GM19455 (cell line): ENCODE measurements at regions not wholly inside any gene's neighbourhood (a gene's known extent, or its start where the extent isn't known, plus 50 kb on each side); places are given as distances from the start of the nearest gene placed in this dataset.

Experiments used
- ATAC-seq: cut with Tn5 transposase; IDR thresholded peaks from one replicate; pipeline ENCODE4 v1.9.1; 2021; ENCODE audit not compliant: unreplicated experiment

DNA sequence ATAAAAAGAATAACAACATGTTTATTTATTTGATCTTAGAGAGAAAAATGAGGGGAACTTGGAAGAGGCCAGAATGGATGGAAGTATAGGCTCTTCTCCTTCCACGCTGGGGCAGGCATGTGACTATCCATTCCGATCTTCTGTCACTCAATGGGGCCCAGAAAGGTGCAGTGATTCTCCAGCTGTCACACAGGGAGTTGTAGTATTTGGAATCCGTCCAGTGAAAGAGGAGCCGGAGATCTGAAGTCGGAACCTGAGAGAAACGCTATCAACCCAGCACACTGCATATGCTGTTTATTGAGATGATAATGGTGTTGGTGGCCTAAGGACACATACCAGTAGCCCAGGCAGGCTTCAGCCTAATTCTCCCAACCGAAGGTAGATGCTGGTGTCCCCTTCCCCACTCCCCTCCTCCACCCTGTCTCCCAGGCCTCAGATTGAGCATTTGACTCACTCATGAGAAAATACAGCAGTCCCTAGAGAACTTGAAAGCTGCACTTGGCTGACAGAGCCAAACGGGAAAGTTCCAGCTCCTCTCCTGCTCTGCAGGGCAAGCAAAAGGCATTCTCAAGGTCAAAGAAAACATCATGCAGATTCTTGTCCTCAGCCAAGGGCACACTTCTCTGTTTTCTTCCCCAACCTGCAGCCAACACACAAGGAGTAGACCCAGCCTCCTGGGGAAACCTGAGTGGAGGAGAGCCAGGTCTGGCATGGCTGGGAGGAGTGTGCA is 100.4 kb downstream of the IRF2BPL start:
- ATAC-seq = no peak

DNA sequence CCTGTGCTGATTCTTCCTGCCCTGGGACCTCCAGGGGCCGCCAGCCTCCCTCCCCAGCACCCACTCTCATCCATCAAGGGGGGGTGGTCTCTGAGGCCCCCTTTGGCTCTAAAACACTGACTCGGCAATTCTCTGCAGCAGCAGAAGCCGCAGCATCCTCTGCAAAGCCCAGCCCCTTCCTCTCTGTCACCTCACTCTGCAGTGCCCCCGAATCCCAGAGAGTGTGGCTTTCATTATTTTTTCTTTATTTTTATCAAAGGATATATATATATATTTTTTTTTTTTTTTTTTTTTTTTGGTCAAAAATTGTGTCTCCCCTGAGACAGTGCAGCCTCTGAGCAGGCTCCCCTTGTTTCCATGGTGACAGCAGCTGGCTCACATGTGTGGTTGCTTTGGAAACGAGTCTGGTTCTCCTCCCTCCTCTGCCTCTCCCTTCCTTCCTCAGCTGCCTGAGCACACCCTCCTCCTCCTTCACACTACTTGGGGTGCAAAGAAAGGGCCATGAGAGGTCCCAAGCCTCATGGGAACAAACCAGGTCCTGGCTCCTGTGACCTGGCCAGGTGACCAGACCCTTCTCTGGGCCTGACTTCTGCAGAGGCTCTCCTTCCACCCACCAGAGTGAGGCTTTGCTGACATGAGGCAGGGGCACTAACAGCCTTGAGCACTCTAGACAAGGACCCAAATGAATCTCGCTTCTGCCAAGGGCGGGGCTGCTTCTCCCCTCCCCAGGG is 100.5 kb downstream of the LRRC74A start:
- no peak for ATAC-seq

DNA sequence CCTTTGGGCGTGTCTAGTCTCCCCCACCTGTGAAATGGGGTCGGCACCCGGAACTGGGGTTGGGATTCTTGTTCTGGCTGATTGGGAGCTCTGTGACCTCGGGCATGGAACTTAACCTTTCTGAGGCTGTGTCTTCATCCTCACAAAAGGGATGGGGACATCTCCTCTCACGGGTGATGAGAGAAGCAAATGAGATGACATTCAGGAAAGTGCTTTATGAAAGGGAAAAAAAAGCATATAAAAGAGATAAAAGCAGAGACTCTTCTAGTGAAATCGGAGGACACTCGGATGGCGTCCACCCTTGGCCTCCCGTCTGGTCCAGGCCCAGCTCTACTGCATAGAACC is 98.9 kb downstream of the LRRC74A start:
- no peak for ATAC-seq

DNA sequence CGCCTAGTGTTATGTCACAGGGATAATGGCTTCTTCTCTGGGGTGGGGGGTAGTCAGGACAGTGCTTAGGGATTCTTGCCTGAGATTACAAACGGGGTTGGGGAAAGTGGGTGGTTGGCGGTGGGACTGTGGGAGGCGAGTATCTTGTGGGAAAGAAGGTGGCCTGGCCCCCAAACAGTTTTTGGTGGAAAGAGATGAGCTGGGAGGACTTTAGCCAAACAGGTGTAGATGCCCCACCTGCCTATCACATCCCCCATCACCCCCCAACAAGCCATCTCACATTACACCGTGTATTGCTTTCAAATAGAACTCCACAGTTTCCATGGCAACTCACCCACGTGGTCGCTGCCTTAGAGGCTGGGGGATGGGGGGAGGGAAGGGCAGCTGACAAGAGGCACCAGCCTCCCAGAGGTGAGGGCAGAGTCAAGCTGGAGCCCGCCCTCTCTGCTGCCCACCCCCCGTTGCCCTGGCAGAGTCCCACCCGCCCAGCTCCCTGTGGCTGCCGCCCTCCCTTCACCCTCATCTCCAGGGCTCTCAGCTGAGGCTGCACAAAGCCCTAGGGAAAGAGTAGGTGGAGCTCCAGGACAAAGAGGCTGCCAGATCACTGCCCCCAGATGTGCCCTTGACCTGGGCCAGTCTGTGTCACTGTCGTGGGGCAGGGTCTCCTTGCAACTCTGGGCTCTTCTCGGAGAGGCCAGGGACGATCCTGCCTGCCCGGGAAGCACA is 98.3 kb downstream of the LRRC74A start:
- no peak for ATAC-seq

DNA sequence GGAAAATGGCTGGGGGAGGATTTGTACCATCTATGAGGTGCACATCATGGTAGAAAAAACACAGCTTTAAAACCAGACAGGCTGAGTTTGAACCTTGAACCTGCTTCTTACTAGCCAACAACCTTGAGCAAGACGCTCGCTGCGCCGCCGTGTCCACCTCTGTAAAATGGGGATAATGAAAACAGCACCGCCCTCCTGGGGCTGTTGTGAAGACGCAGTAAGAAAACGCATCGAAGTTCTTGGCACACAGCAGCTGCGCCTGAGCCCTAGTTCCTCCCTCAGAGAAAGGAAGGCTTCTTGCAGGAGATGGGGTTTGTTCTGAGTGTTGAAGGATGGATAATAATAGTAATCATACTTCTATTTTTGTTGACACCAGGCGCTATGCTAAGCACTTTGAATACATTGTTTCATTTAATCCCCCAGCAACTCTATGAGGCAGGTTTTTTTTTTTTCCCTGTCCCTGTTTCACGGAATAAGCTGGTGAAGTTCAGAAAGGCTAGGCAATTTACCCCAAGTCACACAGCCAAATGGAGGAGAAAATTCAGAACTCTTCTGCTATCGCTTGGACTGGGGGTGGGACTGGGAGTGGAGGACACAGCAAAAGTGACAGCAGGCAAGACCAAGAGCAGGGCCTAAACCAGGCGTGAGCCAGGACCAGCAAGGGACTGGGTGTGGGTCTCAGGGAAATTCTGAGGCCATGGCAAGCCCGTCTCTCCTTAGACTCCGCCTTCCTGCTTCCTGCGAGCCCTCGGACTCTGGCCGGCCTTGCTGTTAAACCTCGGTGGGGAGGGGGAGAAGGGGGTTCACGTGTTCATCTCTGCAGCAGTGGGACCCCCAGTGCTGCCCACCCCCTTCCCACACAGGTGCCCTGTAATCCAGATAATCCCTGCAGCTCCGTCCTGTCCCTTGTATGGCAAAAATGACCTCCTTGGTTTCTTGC is 97.5 kb downstream of the LRRC74A start:
- ATAC-seq = no peak

DNA sequence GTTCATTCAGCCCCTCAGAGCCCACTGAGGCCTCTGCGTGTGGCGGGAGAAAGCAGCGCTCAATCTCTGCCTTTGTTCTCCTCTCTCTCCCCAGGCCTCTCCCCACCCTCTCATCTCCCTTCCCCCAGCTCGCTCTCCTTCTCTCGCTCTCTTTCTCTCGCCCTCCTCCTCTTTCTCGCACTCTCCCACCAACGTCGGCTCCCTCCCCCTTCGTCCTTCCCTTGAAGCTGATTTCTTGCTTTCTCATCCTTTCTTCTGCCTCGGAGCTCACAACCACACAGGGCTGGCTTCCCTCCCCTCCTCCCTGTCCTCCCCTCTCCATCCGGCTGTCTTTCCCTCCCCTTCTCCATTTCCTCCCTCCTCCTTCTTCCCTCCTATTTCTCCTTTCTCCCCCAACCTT is 96.4 kb downstream of the LRRC74A start:
- no peak for ATAC-seq

DNA sequence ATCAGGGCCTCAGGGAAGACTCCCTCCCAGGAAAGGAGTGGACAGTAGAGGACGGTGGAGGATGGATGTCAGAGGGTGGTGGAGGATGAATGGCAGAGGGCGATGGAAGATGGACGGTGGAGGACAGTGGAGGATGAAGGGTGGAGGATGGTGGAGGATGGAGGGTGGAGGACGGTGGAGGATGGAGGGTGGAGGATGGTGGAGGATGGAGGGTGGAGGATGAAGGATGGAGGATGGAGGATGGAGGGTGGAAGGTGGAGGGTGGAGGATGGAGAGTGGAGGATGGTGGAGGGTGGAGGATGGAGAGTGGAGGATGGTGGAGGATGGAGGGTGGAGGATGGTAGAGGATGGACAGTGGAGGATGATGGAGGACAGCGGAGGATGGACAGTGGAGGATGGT is 95.9 kb downstream of the LRRC74A start:
- ATAC-seq = no peak

DNA sequence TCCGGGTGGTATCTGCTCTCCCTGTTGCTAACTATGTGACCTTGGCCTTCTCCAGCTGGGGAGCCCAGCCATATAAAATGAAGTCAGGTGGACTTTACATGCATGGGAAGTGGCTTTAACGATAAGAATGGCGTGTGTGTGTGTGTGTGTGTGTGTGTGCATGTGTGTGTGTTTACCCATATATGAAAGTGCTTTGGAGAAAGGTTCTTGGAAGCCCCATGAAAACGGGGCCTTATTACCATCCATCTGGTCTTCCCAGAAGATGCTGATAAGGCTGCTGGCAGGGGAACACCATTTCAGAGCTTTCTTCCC is 94.8 kb downstream of the LRRC74A start:
- no peak for ATAC-seq

DNA sequence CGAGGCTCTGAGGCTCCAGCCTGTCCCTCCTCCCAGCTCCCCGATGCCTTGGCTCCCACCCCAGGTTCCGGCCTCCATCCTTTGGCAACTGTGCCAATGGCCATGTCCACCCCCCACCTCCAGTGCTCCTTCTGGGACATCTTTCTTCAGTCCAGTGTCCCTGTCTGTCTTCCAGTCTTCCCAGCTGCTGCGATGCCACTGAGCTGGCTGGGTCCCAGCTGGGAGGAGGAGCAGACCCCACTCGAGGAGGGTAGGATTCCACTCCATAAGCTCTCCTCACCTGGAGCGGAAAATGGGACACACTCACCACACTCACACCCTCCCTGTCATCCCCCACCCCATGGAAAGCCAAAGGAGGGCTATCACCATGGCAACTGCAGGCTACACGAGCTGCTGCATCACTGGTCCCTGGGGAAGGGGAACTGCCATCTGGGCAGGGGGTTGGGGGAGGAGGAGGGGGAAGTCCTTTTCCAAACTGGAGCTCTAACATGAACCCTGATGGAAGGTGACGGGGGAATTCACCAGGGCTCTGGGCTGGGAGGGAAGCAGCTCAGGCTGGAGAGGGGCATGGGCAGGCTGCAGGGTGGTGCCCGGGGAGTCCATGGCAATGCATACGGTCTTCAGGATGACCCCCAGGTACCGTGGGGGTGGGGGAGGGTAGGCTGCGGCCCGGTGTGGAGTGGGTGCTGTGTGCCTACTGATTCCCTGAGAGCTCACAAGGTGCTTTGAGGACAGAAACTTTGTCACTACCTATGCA is 94.3 kb downstream of the LRRC74A start:
- ATAC-seq = no peak

DNA sequence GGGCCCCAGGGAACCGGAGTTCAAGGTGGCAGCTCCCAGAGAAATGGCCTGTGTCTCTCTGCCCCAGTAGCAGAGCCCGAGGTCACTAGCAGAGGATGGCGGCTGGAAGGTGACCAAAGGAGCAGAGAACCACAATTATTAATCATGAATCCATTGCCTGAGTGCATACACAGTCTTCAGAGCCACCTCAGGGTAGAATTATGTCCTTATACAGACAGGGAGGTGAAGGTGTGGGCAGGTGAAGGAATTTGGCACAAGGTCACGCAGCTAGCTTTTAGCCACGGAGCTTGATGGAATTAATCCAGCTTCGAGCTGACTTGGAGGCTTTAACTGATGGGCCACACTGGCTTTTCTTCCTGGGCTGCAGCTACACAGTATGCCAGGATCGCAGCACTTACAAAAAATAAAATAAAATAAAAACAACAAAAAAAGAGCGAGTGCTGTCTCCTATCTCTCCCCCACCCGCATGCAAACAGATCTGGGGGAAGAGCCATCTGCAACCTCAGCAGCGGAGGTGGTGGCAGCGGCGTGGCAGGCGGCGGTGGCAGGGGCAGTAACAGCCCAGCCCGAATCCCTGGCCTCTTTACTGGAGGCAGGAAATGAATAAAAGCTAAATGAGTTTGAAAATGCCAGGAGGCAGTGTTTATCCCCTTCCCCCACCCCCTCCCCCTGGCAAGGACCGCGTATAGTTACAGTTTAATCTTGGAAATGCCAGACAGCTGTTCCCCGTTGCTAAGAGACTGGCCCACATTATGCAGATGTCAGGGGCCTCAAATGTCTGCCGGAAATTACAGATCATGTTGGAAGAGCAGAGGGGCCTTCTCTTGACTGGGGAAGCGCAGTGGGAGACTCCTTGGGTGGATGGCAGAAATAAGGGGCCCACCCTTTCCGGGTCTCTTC is 93.5 kb downstream of the LRRC74A start:
- no peak for ATAC-seq
